Hematopoietic multipotent progenitor cell treated with erythropoietin and hydrocortisone succinate and interleukin-3 and kit ligand, for 6 days (in vitro differentiated cells): ENCODE measurements at regions not wholly inside any gene's neighbourhood (a gene's known extent, or its start where the extent isn't known, plus 50 kb on each side); places are given as distances from the start of the nearest gene placed in this dataset.

ENCODE experiments used
- DNase-seq: peaks from one replicate; pipeline ENCODE4 v3.0.0-alpha.2; 2015

GRCh38 chr3:120544361-120544760 is 51.8 kb upstream of the NDUFB4 start:
- DNase-seq: no peak

GRCh38 chr3:120536642-120537041 is 59.5 kb upstream of the NDUFB4 start:
- DNase-seq: no peak

GRCh38 chr3:120532969-120533368 is 63.2 kb upstream of the NDUFB4 start:
- no peak for DNase-seq

GRCh38 chr3:120528163-120528562 is 68.0 kb upstream of the NDUFB4 start:
- no peak for DNase-seq

- DNase-seq: no peak
Measured at GRCh38 chr3:120526011-120526870, 69.9 kb upstream of the NDUFB4 start.

GRCh38 chr3:120524171-120524923 is 71.8 kb upstream of the NDUFB4 start:
- no peak for DNase-seq

GRCh38 chr3:120516136-120516535 is 65.3 kb upstream of the FSTL1 start:
- peak; percentile 26 for DNase-seq

- DNase-seq: no peak
Measured at GRCh38 chr3:120512655-120513054, 61.9 kb upstream of the FSTL1 start.

- DNase-seq: peak; percentile 72
Measured at GRCh38 chr3:120506828-120507774, 56.3 kb upstream of the FSTL1 start.

GRCh38 chr3:120506076-120506827 is 55.5 kb upstream of the FSTL1 start:
- DNase-seq: no peak

- no peak for DNase-seq
Measured at GRCh38 chr3:120503727-120504616, 53.2 kb upstream of the FSTL1 start.

GRCh38 chr3:120502116-120502515 is 51.3 kb upstream of the FSTL1 start:
- no peak for DNase-seq
